Astrocyte of the spinal cord (primary cell): ENCODE measurements at regions not wholly inside any gene's neighbourhood (a gene's known extent, or its start where the extent isn't known, plus 50 kb on each side); places are given as distances from the start of the nearest gene placed in this dataset.

ENCODE experiments used
- DNase-seq: peaks from one replicate; pipeline ENCODE4 v3.0.0; 2011; ENCODE audit warnings: low read depth, low spot score
- H3K4me3 ChIP-seq: 2 replicates; pipeline ENCODE4 v1.5.1; 2011; ENCODE audit warnings: low read depth, mild to moderate bottlenecking, low read length, moderate library complexity
- CTCF ChIP-seq: IDR thresholded peaks from 2 replicates; pipeline ENCODE4 v1.5.1; 2012; ENCODE audit warnings: low read depth, mild to moderate bottlenecking, low read length, inconsistent platforms
- in situ Hi-C: cut with HindIII; loops from 2 replicates; pipeline ENCODE4 v1.10.0; 2017; ENCODE audit warnings: low sequenced_read_pairs

- in situ Hi-C loops, result no loop called here
- H3K4me3 ChIP-seq, result no peak overlapping the region
- TF ChIP-seq CTCF, result no peak
- no peak for DNase-seq
These were observed 299.2 kb downstream of the TDRD15 start for GRCh38 chr2:21422724-21423522.

- no peak for TF ChIP-seq CTCF
- in situ Hi-C loops, result no loop called here
These were observed 300.1 kb downstream of the TDRD15 start for GRCh38 chr2:21423854-21424253.

GRCh38 chr2:21424375-21424774 is 300.6 kb downstream of the TDRD15 start:
- no peak overlapping the region for H3K4me3 ChIP-seq
- TF ChIP-seq CTCF, result no peak
- in situ Hi-C loops, result no loop called here
- DNase-seq, result no peak

More at GRCh38 chr2:21423854-21424253, 300.1 kb downstream of the TDRD15 start:
- peak; percentile 9 for DNase-seq
- no peak overlapping the region for H3K4me3 ChIP-seq

GRCh38 chr2:21427606-21428005 is 303.8 kb downstream of the TDRD15 start:
- DNase-seq, result no peak
- no peak overlapping the region for H3K4me3 ChIP-seq
- in situ Hi-C loops, result no loop called here
- no peak for TF ChIP-seq CTCF

- in situ Hi-C loops, result no loop called here
- no peak for TF ChIP-seq CTCF
- DNase-seq, result no peak
- no peak overlapping the region for H3K4me3 ChIP-seq
These were observed 305.0 kb downstream of the TDRD15 start for GRCh38 chr2:21428754-21429153.

GRCh38 chr2:21429747-21430146 is 306.0 kb downstream of the TDRD15 start:
- H3K4me3 ChIP-seq, result no peak overlapping the region
- no peak for TF ChIP-seq CTCF
- in situ Hi-C loops, result no loop called here
- no peak for DNase-seq
